Neural progenitor cell (in vitro differentiated cells): ENCODE measurements at regions not wholly inside any gene's neighbourhood (a gene's known extent, or its start where the extent isn't known, plus 50 kb on each side); places are given as distances from the start of the nearest gene placed in this dataset.
"Not testable (repeated sequence)": the region's sequence is repeated elsewhere in the genome, so short reads cannot be mapped to it uniquely, and the experiment has no call there.

ENCODE experiments used
- DNase-seq: peaks from one replicate; pipeline ENCODE4 v3.0.0-alpha.2; 2016; ENCODE audit warnings: low spot score
- H2AFZ ChIP-seq: fragments of 200-600 bp; sonication (generic); replicated peaks from 2 replicates; pipeline ENCODE4 v1.6.1; 2016; ENCODE audit warnings: antibody characterized with exemption
- H3F3A ChIP-seq: fragments of 200-600 bp; sonication (generic); 2 replicates; pipeline ENCODE4 v1.6.1; 2016; ENCODE audit warnings: antibody characterized with exemption, low read depth
- H3K27ac ChIP-seq: fragments of 200-600 bp; sonication (generic); 2 replicates; pipeline ENCODE4 v1.5.1; 2016; ENCODE audit warnings: mild to moderate bottlenecking
- H3K27me3 ChIP-seq: fragments of 200-600 bp; sonication (generic); 2 replicates; pipeline ENCODE4 v1.6.1; 2016; ENCODE audit warnings: mild to moderate bottlenecking, moderate library complexity
- H3K36me3 ChIP-seq: fragments of 200-600 bp; sonication (generic); 2 replicates; pipeline ENCODE4 v1.5.1; 2016
- H3K4me1 ChIP-seq: fragments of 200-600 bp; sonication (generic); 2 replicates; pipeline ENCODE4 v1.6.1; 2016; ENCODE audit warnings: mixed run types
- H3K4me2 ChIP-seq: fragments of 200-600 bp; sonication (generic); 2 replicates; pipeline ENCODE4 v1.6.1; 2016
- H3K4me3 ChIP-seq: fragments of 200-600 bp; sonication (generic); 2 replicates; pipeline ENCODE4 v1.5.1; 2016
- H3K79me2 ChIP-seq: fragments of 200-600 bp; sonication (generic); 2 replicates; pipeline ENCODE4 v1.6.1; 2016; ENCODE audit warnings: low read depth
- H3K9ac ChIP-seq: fragments of 200-600 bp; sonication (generic); 2 replicates; pipeline ENCODE4 v1.6.1; 2016
- H3K9me3 ChIP-seq: fragments of 200-600 bp; sonication (generic); 2 replicates; pipeline ENCODE4 v1.5.1; 2016; ENCODE audit warnings: low read depth
- H4K20me1 ChIP-seq: fragments of 200-600 bp; sonication (generic); 2 replicates; pipeline ENCODE4 v1.6.1; 2016; ENCODE audit warnings: low read depth
- H3K27ac Mint-ChIP-seq: 3 replicates; pipeline ENCODE4 v1.8.0; 2021; ENCODE audit warnings: mixed read lengths
- H3K27me3 Mint-ChIP-seq: 2 replicates; pipeline ENCODE4 v1.8.0; 2022; ENCODE audit warnings: low read depth, mild to moderate bottlenecking, inconsistent platforms, moderate library complexity, mixed read lengths; ENCODE audit not compliant: insufficient read depth
- H3K36me3 Mint-ChIP-seq: 3 replicates; pipeline ENCODE4 v1.8.0; 2021; ENCODE audit warnings: mixed read lengths
- H3K4me1 Mint-ChIP-seq: 3 replicates; pipeline ENCODE4 v1.8.0; 2021; ENCODE audit warnings: mixed read lengths
- H3K4me3 Mint-ChIP-seq: 3 replicates; pipeline ENCODE4 v1.8.0; 2021; ENCODE audit warnings: mild to moderate bottlenecking, moderate library complexity, mixed read lengths
- H3K9me3 Mint-ChIP-seq: 3 replicates; pipeline ENCODE4 v1.8.0; 2020; ENCODE audit warnings: mixed read lengths
- EZH2 ChIP-seq: fragments of 200-600 bp; sonication (generic); IDR thresholded peaks from 2 replicates; pipeline ENCODE4 v1.6.1; 2017; ENCODE audit warnings: antibody characterized with exemption, mild to moderate bottlenecking, moderate library complexity
- EZH2phosphoT487 ChIP-seq: fragments of 200-600 bp; sonication (generic); IDR thresholded peaks from 2 replicates; pipeline ENCODE4 v1.6.1; 2017; ENCODE audit warnings: antibody characterized with exemption
- TF ChIP-seq, protein P1 (sequence below): fragments of 200-600 bp; sonication (generic); IDR thresholded peaks from 2 replicates; pipeline ENCODE4 v1.5.1; 2017; ENCODE audit warnings: antibody characterized with exemption, mild to moderate bottlenecking

DNA sequence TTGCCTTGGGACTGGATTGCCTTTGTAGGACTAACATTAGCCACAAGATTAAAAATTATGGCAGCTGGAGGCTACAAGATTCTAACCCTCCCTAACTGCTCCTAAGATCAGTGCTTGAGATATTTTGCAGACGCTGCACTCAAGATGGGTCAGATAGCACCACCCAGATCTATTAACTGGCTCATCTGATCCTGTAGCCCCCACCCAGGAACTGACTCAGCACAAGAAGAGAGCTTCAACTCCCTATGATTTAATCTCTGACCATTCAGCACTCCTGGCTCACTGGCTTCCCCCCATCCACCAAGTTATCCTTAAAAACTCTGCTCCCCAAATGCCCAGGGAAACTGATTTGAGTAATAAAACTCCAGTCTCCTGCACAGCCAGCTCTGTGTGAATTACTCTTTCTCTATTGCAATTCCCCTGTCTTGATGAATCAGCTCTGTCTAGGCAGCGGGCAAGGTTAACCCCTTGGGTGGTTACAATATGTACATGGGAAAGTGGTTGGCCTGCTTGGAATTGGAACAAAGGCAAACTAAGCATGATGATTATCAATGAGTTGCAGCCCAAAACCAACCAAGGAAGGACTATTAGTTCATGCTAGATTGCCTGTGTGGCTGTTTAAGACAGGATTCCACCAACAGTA, 111.3 kb downstream of the OR2B2 start:
- Mint-ChIP-seq H3K4me1 (peaks cover 12% of the 10 kb centered on the region), H3K9me3 (peaks cover 1% of the 10 kb centered on the region), H3K27ac (peak overlapping the region; percentile 60), H3K4me3 (no peak overlapping the region), H3K27me3 (peaks cover 7% of the 10 kb centered on the region), H3K36me3 (no peaks in the 10 kb centered on the region)
- H3K9me3 ChIP-seq: no peaks in the 10 kb centered on the region
- TF ChIP-seq, protein P1, sequence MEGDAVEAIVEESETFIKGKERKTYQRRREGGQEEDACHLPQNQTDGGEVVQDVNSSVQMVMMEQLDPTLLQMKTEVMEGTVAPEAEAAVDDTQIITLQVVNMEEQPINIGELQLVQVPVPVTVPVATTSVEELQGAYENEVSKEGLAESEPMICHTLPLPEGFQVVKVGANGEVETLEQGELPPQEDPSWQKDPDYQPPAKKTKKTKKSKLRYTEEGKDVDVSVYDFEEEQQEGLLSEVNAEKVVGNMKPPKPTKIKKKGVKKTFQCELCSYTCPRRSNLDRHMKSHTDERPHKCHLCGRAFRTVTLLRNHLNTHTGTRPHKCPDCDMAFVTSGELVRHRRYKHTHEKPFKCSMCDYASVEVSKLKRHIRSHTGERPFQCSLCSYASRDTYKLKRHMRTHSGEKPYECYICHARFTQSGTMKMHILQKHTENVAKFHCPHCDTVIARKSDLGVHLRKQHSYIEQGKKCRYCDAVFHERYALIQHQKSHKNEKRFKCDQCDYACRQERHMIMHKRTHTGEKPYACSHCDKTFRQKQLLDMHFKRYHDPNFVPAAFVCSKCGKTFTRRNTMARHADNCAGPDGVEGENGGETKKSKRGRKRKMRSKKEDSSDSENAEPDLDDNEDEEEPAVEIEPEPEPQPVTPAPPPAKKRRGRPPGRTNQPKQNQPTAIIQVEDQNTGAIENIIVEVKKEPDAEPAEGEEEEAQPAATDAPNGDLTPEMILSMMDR: no peak
- no peaks in the 10 kb centered on the region for H3K27me3 ChIP-seq
- no peak overlapping the region for H3K27ac ChIP-seq
- no peak overlapping the region for H3K4me3 ChIP-seq
- no peak overlapping the region for H3K9ac ChIP-seq
- H3K4me2 ChIP-seq: no peak overlapping the region
- no peaks in the 10 kb centered on the region for H3K79me2 ChIP-seq
- peaks cover 8% of the 10 kb centered on the region for H3F3A ChIP-seq
- H4K20me1 ChIP-seq: no peaks in the 10 kb centered on the region
- no peaks in the 10 kb centered on the region for H3K36me3 ChIP-seq
- H3K4me1 ChIP-seq: no peaks in the 10 kb centered on the region
- DNase-seq: no peak
- H2AFZ ChIP-seq: no peak overlapping the region

DNA sequence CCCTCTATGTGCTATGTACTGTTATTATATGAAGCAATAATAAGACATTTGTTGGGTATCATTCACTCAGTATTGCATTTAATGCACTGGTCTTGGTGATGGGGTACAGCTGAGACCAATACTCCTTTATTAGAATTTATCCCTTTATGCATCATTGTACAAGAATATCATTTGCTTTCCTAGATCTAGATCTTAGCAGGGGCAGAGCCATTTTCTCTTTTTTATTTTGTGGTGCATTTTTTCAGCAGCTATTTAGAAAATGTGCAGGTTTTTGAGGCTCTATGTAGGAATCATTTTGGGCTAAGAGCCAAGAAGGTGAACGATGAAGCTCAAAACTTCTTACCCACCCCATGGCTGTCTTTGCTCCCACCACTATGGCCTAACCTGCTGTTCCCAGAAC, 114.2 kb downstream of the OR2B2 start:
- Mint-ChIP-seq H3K9me3 (peaks cover 5% of the 10 kb centered on the region), H3K4me3 (no peak overlapping the region), H3K36me3 (no peaks in the 10 kb centered on the region), H3K27ac (no peak overlapping the region), H3K4me1 (peaks cover 22% of the 10 kb centered on the region), H3K27me3 (peaks cover 16% of the 10 kb centered on the region)
- no peak overlapping the region for H3K4me3 ChIP-seq
- no peak for DNase-seq
- peaks cover 10% of the 10 kb centered on the region for H3F3A ChIP-seq
- no peaks in the 10 kb centered on the region for H4K20me1 ChIP-seq
- H3K9me3 ChIP-seq: no peaks in the 10 kb centered on the region
- H3K4me2 ChIP-seq: no peak overlapping the region
- no peaks in the 10 kb centered on the region for H3K27me3 ChIP-seq
- peaks cover 6% of the 10 kb centered on the region for H3K4me1 ChIP-seq
- H3K79me2 ChIP-seq: no peaks in the 10 kb centered on the region
- no peak overlapping the region for H3K9ac ChIP-seq
- no peaks in the 10 kb centered on the region for H3K36me3 ChIP-seq
- H2AFZ ChIP-seq: no peak overlapping the region
- TF ChIP-seq EZH2 (no peak), EZH2phosphoT487 (no peak)
- TF ChIP-seq, protein P1: no peak
- no peak overlapping the region for H3K27ac ChIP-seq

DNA sequence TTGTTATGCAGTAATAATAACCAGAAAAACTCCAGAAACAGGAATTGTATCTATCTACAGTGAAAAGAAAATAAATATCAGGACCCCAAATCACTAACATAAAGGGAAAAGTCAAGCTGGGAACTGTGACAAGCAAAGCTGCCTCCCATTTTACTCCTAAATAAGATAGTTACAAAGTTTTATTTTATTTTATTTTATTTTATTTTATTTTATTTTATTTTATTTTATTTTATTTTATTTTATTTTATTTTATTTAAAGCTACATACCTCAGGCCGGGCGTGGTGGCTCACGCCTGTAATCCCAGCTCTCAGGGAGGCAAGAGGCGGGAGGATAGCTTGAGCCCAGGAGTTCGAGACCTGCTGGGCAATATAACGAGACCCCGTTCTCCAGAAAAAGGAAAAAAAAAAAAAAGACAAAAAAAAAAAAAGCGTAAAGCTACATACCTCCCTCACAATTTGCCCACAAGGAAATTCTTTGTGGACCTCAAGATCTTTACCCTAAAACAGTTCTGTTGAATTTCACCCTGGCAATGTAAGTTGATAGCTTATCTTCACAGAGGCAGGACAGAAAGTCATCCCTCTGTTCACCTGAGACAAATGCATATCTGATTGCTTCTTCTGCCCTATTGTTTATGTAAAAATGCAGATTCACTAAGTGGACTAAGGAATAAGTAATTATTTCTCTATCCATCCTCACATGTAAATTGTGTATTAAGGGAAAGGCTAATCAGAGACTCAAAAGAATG, 115.3 kb downstream of the OR2B2 start:
- not testable (repeated sequence) for H2AFZ ChIP-seq, H3K4me3 ChIP-seq, H3K36me3 Mint-ChIP-seq, DNase-seq, H3K27ac ChIP-seq, H3K36me3 ChIP-seq, H3K9ac ChIP-seq, H3K27me3 ChIP-seq, H3K9me3 Mint-ChIP-seq, H3K9me3 ChIP-seq, H3K4me3 Mint-ChIP-seq, H4K20me1 ChIP-seq, H3K4me1 ChIP-seq, H3K4me2 ChIP-seq, H3K27ac Mint-ChIP-seq, H3K79me2 ChIP-seq
- H3K27me3 Mint-ChIP-seq: peaks cover 16% of the 10 kb centered on the region
- peaks cover 27% of the 10 kb centered on the region for H3K4me1 Mint-ChIP-seq
- H3F3A ChIP-seq: peaks cover 21% of the 10 kb centered on the region
